ENCODE measurements at regions not wholly inside any gene's neighbourhood (a gene's known extent, or its start where the extent isn't known, plus 50 kb on each side); places are given as distances from the start of the nearest gene placed in this dataset.
"Not testable (repeated sequence)": the region's sequence is repeated elsewhere in the genome, so short reads cannot be mapped to it uniquely, and the experiment has no call there.

GRCh38 chr2:8552293-8552801 is 129.5 kb upstream of the ID2 start:
- DNase-seq (peak in 2 of 10 donors; percentile 6 to 35), ATAC-seq (no peak)

DNA sequence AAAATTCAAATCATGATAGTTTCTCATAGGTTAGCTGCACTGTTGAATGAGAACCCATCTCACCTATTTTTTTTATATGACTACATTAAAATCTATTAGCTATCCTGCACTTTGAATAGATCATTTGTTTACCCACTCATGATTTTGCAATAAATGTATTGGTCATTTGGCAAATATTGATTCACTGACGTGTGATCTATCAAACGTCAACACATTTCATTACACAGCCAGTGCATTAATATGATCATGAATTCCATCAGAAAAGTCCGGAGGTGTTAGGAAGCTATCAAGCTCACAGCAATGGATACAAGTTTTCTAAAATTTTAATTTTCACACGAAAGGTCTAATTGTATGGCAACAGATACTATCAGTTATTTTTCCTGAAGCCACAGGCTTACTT is 128.2 kb upstream of the ID2 start:
- Mint-ChIP-seq H3K4me3 (no peak overlapping the region), H3K27me3 (peaks cover 0 to 4% (median 0%) of the 10 kb centered on the region in 5 donors)
- POLR2A ChIA-PET, result interaction anchor here (0.7 kb wide), 1 partner anchor 59 kb away, joined by 7 read pairs; no protein-coding TSS in a partner anchor

More at GRCh38 chr2:8552293-8552801, 129.5 kb upstream of the ID2 start:
- Mint-ChIP-seq H3K27me3 (peaks cover 0 to 9% (median 4%) of the 10 kb centered on the region in 5 donors), H3K4me1 (peaks cover 4 to 18% (median 17%) of the 10 kb centered on the region in 4 donors), H3K27ac (peak overlapping the region in 2 of 10 donors; percentile 2 to 30), H3K4me3 (peak overlapping the region in 1 of 10 donors; percentile 49), H3K9me3 (peaks cover 0 to 6% (median 0%) of the 10 kb centered on the region in 9 donors), H3K36me3 (peaks cover 0 to 3% (median 0%) of the 10 kb centered on the region in 3 donors)
- POLR2A ChIA-PET, result interaction anchor here (0.6 kb wide), 1 partner anchor 1654 kb away, joined by 3 read pairs; no protein-coding TSS in a partner anchor

DNA sequence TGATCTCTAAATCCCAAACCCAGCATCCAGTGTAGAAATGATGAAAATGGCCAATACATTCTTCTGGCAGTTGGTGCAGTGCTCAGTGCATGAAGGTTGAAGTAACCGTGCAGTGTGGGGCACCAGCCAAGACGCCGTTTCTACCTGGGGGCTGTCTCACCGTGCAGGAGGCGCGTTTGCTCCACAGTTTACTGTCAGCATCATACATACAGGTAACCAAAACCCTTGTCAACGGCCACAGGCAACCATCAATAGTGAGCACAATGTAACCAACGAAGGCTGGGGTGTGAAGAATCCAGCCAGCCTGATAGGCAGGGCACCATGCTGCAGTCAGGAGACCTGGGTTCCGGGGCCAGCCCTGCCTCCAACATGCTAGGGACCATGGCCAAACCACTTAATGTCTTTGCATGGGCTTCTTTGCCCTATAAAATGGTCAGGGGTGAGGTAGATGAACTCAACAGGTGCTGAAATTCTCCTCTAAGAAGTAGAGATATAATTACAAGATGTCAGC is 127.5 kb upstream of the ID2 start:
- Mint-ChIP-seq H3K27ac (no peak overlapping the region), H3K36me3 (peaks cover 0 to 15% (median 4%) of the 10 kb centered on the region in 3 donors), H3K4me3 (no peak overlapping the region), H3K27me3 (no peaks in the 10 kb centered on the region), H3K4me1 (peaks cover 4 to 9% (median 7%) of the 10 kb centered on the region in 4 donors), H3K9me3 (peaks cover 4 to 20% (median 10%) of the 10 kb centered on the region in 9 donors)
- DNase-seq (peak in 2 of 10 donors; percentile 1 to 19), ATAC-seq (no peak)
- POLR2A ChIA-PET, result no interaction called here

More for the DNA sequence above, 128.2 kb upstream of the ID2 start:
- no peak overlapping the region for H3K27ac Mint-ChIP-seq
- ATAC-seq (no peak), DNase-seq (no peak)
- H3K9me3 Mint-ChIP-seq, result peaks cover 2 to 13% (median 8%) of the 10 kb centered on the region in 9 donors
- peaks cover 0 to 13% (median 4%) of the 10 kb centered on the region in 3 donors for H3K36me3 Mint-ChIP-seq
- peaks cover 4 to 10% (median 9%) of the 10 kb centered on the region in 4 donors for H3K4me1 Mint-ChIP-seq

GRCh38 chr2:8555543-8555942 is 126.3 kb upstream of the ID2 start:
- no peak for DNase-seq
- H3K27me3 Mint-ChIP-seq, result no peaks in the 10 kb centered on the region
- POLR2A ChIA-PET, result no interaction called here
- no peak for ATAC-seq
- peak overlapping the region in 1 of 10 donors; percentile 68 for H3K27ac Mint-ChIP-seq
- no peak overlapping the region for H3K4me3 Mint-ChIP-seq
- H3K4me1 Mint-ChIP-seq, result peaks cover 4 to 9% (median 7%) of the 10 kb centered on the region in 4 donors
- H3K36me3 Mint-ChIP-seq, result peaks cover 0 to 15% (median 4%) of the 10 kb centered on the region in 3 donors
- peaks cover 8 to 31% (median 16%) of the 10 kb centered on the region in 9 donors for H3K9me3 Mint-ChIP-seq

- ATAC-seq (no peak), DNase-seq (no peak)
- H3K27me3 Mint-ChIP-seq, result no peaks in the 10 kb centered on the region
- POLR2A ChIA-PET, result no interaction called here
- H3K4me3 Mint-ChIP-seq, result no peak overlapping the region
- H3K9me3 Mint-ChIP-seq, result peaks cover 9 to 48% (median 25%) of the 10 kb centered on the region in 9 donors
- H3K27ac Mint-ChIP-seq, result no peak overlapping the region
- peaks cover 0 to 21% (median 13%) of the 10 kb centered on the region in 3 donors for H3K36me3 Mint-ChIP-seq
- H3K4me1 Mint-ChIP-seq, result no peaks in the 10 kb centered on the region
These were observed 123.8 kb upstream of the ID2 start for GRCh38 chr2:8558096-8558495.

GRCh38 chr2:8558956-8559355 is 122.9 kb upstream of the ID2 start:
- peaks cover 9 to 48% (median 25%) of the 10 kb centered on the region in 9 donors for H3K9me3 Mint-ChIP-seq
- no peaks in the 10 kb centered on the region for H3K27me3 Mint-ChIP-seq
- DNase-seq, result no peak
- no peak overlapping the region for H3K4me3 Mint-ChIP-seq
- peaks cover 0 to 4% (median 2%) of the 10 kb centered on the region in 4 donors for H3K4me1 Mint-ChIP-seq
- no peak overlapping the region for H3K27ac Mint-ChIP-seq
- no peak for ATAC-seq
- H3K36me3 Mint-ChIP-seq, result peaks cover 0 to 21% (median 13%) of the 10 kb centered on the region in 3 donors
- POLR2A ChIA-PET, result no interaction called here

GRCh38 chr2:8559805-8560204 is 122.1 kb upstream of the ID2 start:
- Mint-ChIP-seq H3K4me1 (peaks cover 0 to 9% (median 6%) of the 10 kb centered on the region in 4 donors), H3K4me3 (no peak overlapping the region), H3K9me3 (peaks cover 9 to 48% (median 25%) of the 10 kb centered on the region in 9 donors), H3K27ac (no peak overlapping the region), H3K27me3 (no peaks in the 10 kb centered on the region), H3K36me3 (peaks cover 0 to 21% (median 13%) of the 10 kb centered on the region in 3 donors)
- no peak for ATAC-seq
- POLR2A ChIA-PET, result no interaction called here
- DNase-seq, result no peak

- H3K4me1 Mint-ChIP-seq, POLR2A ChIA-PET, ATAC-seq, DNase-seq, H3K27me3 Mint-ChIP-seq, H3K4me3 Mint-ChIP-seq: not testable (repeated sequence)
- Mint-ChIP-seq H3K36me3 (peaks cover 0 to 21% (median 13%) of the 10 kb centered on the region in 3 donors), H3K27ac (peak overlapping the region in 1 of 10 donors; percentile 25), H3K9me3 (peaks cover 9 to 47% (median 25%) of the 10 kb centered on the region in 9 donors)
These were observed 120.2 kb upstream of the ID2 start for GRCh38 chr2:8561692-8562091.

DNA sequence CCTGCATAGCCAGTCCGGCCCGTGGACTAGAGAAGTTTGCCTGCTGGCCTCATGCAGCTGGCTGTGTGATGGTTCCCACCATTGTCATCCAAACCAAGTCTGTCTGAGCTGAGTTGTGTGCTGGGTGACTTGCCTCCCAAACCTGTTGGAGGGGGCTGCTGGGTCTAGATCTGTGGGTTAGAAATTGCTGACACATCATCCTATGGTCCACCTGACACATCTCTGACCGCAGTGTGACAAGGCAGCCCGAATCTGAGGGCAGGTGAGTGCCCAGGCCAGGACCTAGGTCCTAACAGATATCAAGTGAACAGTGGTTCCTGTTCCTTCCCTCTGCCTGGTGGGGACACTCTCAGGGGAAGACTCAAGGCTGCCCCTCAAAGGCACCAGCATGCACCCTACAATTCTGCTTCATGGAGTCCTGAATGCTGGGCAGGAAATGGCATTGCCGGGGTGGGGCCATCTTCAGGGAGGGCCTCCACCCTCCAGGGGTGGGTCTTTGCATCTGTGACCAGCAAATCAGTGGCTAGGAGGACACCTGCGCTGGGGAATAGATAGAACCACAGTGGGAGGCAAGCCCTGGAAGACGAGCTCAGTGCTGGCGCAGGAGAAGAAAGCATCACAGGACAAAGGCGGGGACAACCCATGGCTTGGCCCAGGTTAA is 117.9 kb upstream of the ID2 start:
- H3K4me1 Mint-ChIP-seq, result peaks cover 2 to 9% (median 6%) of the 10 kb centered on the region in 4 donors
- H3K36me3 Mint-ChIP-seq, result peaks cover 0 to 8% (median 6%) of the 10 kb centered on the region in 3 donors
- H3K27ac Mint-ChIP-seq, result no peak overlapping the region
- POLR2A ChIA-PET, result no interaction called here
- no peak for ATAC-seq
- peaks cover 0 to 36% (median 16%) of the 10 kb centered on the region in 9 donors for H3K9me3 Mint-ChIP-seq
- DNase-seq, result peak in 1 of 10 donors; percentile 10
- peaks cover 0 to 2% (median 0%) of the 10 kb centered on the region in 5 donors for H3K27me3 Mint-ChIP-seq
- H3K4me3 Mint-ChIP-seq, result no peak overlapping the region

GRCh38 chr2:8564475-8564874 is 117.4 kb upstream of the ID2 start:
- peaks cover 0 to 2% (median 0%) of the 10 kb centered on the region in 5 donors for H3K27me3 Mint-ChIP-seq
- no peak overlapping the region for H3K27ac Mint-ChIP-seq
- H3K4me3 Mint-ChIP-seq, result no peak overlapping the region
- H3K9me3 Mint-ChIP-seq, result peaks cover 0 to 30% (median 14%) of the 10 kb centered on the region in 9 donors
- POLR2A ChIA-PET, result no interaction called here
- H3K36me3 Mint-ChIP-seq, result peaks cover 0 to 8% (median 6%) of the 10 kb centered on the region in 3 donors
- ATAC-seq, result no peak
- DNase-seq, result peak in 1 of 10 donors; percentile 7
- peaks cover 2 to 9% (median 6%) of the 10 kb centered on the region in 4 donors for H3K4me1 Mint-ChIP-seq

GRCh38 chr2:8565399-8566154 is 116.3 kb upstream of the ID2 start:
- H3K4me1 Mint-ChIP-seq, result peaks cover 2 to 9% (median 6%) of the 10 kb centered on the region in 4 donors
- peaks cover 0 to 2% (median 0%) of the 10 kb centered on the region in 5 donors for H3K27me3 Mint-ChIP-seq
- peaks cover 0 to 19% (median 9%) of the 10 kb centered on the region in 9 donors for H3K9me3 Mint-ChIP-seq
- DNase-seq (peak in 1 of 10 donors; percentile 13), ATAC-seq (no peak)
- H3K27ac Mint-ChIP-seq, result peak overlapping the region in 1 of 10 donors; percentile 0
- H3K4me3 Mint-ChIP-seq, result no peak overlapping the region
- POLR2A ChIA-PET, result no interaction called here
- H3K36me3 Mint-ChIP-seq, result peaks cover 0 to 8% (median 6%) of the 10 kb centered on the region in 3 donors

DNA sequence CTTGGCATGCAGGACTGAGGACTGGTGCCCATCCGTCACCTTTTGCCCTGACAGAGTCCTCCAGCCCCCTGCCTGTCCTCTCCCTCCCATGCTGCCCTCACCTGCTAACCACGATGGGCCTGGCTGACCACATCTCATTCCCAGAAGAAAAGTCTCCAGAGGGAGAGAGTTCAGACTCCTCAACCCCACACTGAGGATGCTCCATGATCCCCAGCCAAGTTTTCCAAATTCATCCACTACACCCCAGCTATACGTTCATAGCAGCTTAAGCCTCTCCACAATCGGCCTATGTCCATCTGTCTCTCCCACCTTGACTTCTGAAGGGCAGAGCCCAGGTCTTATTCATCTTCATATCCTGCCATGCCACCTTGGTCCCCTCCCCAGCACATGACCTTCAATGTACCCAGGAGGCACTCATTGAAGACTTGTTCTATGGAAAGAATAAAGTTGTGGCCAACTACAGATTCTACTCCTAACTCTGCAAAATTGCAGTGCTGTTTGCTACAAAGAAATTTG is 115.6 kb upstream of the ID2 start:
- peaks cover 0 to 13% (median 6%) of the 10 kb centered on the region in 9 donors for H3K9me3 Mint-ChIP-seq
- H3K27ac Mint-ChIP-seq, result peak overlapping the region in 2 of 10 donors; percentile 0 to 3
- no peak overlapping the region for H3K4me3 Mint-ChIP-seq
- ATAC-seq (no peak), DNase-seq (no peak)
- H3K4me1 Mint-ChIP-seq, result peaks cover 2 to 9% (median 6%) of the 10 kb centered on the region in 4 donors
- H3K36me3 Mint-ChIP-seq, result peaks cover 0 to 6% (median 6%) of the 10 kb centered on the region in 3 donors
- POLR2A ChIA-PET, result no interaction called here
- H3K27me3 Mint-ChIP-seq, result peaks cover 0 to 2% (median 0%) of the 10 kb centered on the region in 5 donors
